NCI-H82 treated with DMSO at 0.1 percent for 48 hours (cell line): ENCODE measurements at regions not wholly inside any gene's neighbourhood (a gene's known extent, or its start where the extent isn't known, plus 50 kb on each side); places are given as distances from the start of the nearest gene placed in this dataset.

Source experiments
- DNase-seq: peaks from one replicate; lab custom pipeline; 2025; ENCODE audit not compliant: unreplicated experiment; lab: John Stamatoyannopoulos, UW

DNA sequence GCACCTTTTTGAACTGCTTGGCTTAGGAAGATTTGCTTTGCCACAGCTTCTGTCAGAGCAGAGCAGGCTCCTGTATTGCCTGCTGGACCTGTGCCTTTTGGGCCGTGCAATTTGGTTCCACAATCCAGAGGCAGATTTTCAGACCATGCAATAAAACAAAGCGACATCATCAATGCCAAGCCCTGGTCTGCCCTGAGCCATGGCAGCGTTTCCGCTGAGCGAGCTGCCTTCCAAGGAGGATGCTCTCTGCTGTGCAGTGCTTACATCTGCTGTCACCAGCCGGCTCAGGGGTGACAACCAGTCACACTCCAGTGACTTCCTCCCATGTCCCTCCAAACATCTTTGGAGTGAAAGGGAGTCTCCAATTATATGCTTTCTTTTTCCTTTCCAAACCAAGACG is 282.2 kb downstream of the CDH26 start:
- DNase-seq, result no peak

DNA sequence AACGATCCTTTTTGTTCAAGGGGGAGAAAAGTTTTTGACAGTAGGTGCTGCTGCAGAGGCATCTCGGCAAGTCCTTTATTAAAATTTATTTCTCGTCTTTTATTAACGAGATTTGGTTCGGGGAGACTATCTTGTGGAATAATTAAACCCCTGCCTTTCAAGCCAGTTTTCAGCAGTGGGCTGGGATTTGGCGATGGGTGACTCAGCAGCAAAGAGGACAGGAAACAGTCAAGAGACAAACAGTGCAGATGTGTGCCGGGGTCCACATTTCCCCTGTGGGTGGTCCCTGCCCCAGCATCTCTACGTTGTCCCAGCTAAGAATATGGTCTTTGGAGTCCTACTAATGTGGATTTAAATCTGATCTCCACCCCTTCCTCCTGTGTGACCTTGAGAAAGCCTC is 282.8 kb downstream of the CDH26 start:
- no peak for DNase-seq

DNA sequence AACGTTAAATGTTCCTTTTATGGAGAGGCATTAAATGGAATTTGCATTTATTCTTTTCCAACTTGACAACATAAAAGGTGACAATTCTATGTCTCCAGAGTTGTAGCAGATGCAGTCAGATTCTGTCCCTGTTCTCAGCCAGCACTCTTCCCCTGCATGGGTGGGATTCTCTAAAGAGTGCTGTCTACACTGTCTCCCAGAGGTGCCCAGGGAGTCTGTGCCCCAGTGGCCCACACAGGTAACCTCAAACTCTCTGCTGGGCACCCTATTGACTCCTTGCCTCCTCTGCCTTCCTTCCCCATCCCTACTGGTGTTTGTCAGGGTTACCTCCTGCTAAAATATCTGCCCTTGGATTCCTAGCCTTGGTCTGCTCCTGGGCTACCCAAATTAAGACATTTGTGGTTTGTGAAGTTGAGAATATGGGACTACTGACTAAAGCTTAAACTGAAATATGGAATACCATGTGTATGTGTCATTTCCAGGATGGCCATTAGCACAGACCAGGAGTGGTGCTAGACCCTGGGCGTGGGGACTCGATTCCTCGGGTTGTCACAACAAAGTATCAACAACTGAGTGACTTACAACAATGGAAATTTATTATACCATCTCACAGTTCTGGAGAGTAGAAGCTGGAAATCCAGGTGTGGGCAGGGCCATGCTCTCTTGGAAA is 284.7 kb downstream of the CDH26 start:
- DNase-seq, result no peak

DNA sequence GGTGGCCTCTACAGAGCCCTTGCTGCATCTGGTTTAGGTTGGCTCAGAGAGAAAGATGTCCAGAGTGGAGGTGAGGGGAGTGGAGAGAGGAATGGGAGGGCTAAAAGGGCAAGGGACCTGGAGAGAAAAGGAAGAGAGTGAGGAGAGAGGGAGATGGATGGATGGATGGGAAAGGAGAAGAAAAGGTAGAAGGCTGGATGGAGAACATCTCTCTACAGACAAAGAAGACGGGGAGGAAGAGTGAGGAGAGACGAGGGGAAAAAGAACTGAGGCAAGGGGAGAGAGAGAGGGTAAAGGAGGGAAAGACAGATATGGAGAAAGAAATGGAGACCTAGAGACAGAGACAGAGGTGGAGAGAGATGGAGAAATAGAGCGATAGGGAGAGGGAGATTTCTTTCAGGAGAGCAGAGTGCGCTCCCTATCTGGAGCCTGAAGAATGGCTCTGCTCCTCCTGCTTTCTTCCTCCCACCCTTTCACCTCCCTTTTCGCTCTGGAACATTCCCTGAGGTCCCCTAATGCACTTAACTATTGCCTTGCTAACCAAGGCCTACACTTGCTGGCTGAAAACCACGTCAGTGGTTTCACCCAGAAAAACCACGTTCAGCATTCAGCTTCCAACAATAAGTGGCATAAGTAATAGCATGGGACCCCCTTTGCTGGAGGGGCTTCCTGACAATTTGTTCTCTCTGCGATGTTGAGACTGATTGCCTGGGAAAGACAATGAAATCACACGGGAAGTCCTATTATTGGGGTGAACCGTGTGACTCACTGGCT is 286.3 kb downstream of the CDH26 start:
- no peak for DNase-seq

DNA sequence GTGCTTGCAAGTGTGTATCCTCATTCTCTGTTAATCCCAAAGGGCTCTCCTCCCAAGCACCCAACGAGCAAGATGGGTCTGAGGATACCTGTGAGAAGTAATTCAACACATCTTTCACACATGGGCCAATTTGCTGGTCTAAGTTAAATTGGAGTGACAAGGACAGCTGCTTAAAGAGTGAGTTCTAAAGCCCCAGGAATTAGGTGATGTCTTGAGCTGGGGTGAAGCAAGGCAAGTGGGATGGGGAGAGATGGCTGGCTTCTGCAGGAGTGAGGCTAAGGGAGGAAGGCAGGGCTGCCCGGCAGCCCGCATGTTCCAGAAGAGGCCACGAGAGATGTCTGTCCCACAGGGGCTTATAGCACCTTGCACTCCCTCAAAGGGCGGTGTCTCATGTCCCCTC is 288.5 kb downstream of the CDH26 start:
- no peak for DNase-seq

DNA sequence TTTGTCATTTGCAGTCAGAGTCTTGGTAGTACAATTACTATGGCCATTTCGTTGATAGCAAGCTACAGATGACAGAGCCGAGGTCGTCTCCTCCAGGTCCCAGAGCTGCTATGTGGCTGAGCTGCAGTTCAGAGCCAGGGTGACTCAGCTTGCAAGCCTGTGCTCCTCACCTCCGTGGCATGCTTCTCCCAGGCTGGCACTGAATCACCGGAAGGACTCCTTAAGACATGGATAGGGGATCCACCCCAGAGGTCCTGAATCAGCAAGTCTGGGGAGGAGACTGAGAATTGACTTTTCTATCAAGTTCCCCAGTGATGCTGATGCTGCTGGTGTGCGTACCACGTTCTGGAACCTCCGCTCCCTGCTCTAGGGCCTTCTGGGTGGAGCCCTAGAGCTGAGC is 291.2 kb downstream of the CDH26 start:
- no peak for DNase-seq

DNA sequence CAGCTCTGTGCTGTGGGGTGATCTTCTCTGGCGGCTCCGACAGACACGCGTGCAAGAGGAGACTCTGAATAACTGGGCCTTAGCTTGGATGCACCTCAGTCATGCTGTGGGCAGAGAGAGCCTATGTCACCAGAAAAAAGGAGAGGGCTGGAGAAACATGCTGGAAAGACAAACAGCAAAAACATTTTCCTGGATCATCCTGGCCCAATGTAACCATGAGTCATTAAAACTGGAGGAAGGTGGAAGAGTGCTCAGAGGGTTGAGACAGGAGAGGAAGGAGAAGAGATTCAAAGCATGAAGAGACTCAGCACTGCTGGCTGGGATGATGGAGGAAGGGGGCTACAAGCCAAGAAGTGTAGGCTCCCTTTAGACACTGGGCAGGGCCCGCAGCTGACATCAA is 292.0 kb downstream of the CDH26 start:
- DNase-seq, result no peak

DNA sequence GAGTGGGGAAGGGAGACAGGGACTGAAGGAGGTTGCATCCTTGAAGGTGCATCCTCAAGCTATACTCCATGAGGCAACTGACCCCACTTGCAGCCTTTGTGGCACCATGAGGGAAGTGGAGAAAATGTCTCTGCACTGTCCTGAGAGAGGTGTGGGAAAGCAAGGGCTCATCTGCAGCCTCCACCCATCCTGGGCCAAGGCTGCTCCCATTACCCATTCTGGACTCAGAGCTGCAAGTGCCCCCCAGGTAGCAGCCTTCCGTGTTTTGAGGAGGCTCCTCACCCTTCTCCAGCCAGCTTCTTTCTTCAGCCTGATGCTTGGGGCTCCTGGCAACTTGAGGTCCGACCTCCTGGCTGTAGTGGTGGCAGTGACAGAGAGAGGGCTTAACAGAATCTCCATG is 294.6 kb downstream of the CDH26 start:
- DNase-seq, result no peak

DNA sequence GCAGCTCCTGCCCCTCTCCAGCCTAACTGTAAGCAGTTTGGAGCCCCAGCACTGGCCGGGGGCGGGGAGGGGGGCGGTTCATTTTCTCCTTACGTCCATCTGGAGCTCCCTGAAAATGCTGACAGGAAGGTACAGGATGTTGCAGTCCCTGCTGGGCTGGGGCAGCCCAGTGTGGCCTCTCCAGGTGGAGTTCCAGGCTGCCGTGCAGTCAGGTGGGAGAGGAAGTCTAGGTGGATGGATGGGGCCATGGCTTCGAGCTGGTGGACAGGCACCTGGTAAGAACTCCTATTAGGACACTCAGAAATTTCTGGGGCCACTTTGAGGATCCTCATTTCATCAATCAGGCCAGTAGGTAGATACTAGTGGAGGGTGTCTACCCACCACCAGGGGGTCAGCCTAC is 295.2 kb downstream of the CDH26 start:
- DNase-seq, result no peak

DNA sequence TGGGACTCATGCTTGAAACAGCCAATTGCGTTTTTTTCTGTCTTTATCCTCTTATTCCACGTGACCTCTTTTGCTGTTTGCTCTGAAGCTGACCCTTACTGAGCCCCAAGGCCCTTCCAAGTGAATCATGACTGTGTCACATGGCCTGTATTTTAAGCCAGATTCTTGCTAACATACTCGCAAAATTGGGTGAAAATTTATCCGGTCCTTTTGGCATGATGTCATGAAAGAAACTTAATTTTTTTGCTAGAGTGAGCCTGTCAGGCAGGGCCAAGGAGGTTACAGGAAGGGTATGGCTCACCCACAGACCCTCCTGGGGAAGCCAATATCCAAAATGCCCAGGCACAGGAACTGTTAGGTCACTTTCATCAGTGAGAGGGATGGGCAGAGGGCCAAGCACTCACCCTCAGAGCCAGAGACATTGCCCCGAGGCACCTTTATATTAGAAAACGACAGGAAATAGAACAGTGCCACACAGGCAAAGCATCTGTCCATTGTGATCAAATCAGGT is 296.7 kb downstream of the CDH26 start:
- no peak for DNase-seq

DNA sequence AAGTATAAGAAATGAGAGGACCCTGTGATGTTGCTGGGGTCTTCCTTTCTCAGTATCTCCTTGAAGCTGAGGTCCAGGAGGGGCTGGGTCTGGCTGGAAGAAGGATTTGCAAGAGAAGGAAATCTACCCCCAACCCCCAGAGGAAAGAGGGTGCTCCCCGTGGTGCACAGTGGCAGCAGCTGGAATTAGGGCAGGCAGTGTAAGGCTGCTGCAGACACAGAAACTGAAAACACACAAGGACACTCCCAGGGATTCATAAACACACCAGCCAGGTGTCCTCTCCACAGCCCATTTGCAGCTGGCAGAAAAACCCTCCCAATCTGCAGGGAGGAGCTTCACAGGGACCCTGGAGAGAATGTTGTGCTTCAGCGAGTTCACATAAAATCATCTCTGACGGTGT is 297.2 kb downstream of the CDH26 start:
- DNase-seq, result no peak

DNA sequence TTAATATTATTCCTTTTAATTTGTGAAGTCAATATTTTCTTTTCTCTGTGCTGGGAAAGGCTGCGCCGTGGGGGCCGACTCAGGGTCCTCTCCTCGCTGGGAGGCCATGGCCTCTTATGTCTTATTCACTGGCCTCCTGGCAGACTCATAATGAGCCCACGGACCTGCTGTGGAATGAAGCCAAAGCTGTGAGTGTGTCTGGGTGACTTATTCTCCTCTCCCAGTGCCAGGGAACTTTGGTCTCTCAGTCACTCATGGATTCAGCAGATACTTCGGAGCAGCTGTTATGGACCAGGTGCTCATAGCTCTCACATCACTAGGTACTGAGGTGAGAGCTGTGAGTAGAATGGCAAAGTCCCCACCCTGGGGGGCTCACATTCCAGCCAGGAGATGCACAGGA is 297.6 kb downstream of the CDH26 start:
- no peak for DNase-seq

DNA sequence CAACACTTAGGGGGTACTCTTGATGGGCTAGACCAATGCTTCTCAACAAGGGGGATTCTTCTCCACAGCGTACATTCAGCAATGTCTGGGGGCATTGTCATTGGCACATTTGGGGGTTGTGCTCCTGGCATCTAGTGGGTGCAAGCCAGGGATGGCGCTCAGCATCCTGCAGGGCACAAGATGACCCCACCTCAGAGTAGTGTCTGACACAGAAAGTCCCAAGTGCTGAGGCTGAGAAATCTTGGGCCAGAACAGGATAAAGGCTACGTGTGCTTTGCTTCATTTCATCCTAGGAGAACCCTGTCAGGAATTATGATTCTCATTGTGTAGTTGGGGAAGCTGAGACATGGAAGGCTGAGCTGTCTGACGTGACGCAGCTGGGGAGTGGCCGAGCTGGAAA is 298.6 kb downstream of the CDH26 start:
- DNase-seq, result no peak

DNA sequence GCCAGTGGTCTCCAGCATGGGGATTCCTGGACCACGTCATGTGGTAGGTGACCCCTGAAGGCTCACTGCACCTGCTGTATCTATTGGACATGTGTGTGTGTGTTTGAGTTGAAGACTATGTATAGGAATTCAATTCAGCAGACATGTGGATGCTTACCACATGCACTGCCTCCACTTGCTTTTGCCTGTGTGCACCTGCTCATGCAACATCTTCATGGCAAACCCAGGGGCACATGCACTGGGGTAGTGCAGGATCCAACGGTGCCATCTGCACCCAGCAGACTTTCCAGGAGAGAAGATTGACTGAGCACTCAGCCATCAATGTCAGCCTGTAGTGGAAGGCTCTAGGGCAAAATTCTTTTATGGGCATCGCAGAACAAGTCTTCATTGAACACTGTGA is 299.4 kb downstream of the CDH26 start:
- DNase-seq, result no peak

DNA sequence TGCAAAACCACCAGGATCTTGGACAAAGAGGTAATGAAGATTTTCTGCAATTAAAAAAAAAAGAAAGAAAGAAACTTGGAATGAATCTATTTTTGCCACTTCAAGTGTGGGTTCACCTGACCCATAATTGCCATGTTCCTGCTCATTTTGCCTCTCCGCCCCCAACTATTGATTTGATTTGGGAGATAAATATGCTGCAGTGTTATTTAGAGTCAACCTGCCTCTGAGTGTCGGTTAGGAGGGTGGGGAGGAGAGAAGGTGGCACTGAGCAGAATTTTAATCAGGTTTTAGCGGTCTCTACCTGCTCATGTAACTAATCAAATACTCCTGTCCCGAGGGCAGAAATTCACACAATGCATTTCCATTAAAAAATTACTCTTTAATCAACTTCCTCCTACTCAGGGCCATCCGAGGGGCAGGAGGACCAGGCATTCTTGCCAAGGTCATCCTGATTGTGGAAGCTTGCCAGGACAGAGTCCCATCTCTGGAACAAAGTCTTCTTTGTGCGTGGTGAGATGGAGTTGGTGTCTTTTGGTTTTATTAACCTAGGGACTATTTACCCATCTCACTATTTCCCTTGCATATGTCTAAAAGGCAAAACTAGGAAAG is 300.1 kb downstream of the CDH26 start:
- no peak for DNase-seq

DNA sequence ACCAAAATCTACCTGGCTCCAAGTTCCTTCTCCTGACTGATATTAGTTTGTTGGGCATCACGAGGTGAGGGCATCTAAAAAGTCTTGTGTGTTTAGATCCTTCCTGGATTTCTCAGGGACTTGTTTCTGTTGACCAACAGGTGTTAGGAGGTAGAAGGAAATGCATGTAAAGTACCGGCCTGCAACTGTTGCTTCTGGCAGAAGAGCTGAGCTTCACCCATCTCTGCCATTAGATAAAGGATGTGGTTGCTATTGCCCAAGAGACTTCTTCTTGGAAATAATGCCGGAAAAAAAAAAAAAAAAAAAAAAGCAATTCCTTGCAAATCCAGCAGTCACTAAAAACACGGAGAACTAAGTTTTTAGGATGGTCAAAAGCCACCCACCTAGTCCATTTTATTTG is 303.1 kb downstream of the CDH26 start:
- DNase-seq, result no peak

DNA sequence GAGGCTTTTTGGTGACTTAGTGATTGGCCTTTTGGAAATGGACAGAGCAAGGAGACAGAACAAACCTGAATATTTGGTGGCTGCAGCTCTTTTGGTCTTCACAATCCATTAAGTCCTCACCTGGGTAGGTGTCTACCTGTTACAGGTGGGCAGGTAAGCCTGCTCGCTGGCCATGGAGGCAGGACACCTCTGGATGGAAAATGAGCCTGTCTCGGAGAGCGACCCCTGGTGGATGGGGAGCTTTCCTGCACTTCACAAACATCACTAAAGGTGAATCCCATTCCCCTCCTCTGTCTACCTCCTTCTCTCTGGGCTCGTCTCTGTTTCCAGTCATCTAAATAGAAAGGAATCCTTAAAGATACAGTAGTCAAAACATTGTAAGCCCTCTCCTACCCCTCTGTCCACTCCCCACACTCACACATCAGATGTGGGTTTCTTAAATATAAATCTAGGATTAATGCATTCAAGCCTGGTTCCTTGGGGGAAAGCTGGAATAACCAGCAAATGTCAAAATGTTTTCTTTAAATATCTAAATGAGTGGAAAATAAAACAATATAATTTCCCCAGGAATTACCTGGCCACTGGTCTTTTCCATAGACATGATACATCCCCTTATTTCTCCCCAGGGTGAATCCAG is 304.9 kb downstream of the CDH26 start:
- no peak for DNase-seq

DNA sequence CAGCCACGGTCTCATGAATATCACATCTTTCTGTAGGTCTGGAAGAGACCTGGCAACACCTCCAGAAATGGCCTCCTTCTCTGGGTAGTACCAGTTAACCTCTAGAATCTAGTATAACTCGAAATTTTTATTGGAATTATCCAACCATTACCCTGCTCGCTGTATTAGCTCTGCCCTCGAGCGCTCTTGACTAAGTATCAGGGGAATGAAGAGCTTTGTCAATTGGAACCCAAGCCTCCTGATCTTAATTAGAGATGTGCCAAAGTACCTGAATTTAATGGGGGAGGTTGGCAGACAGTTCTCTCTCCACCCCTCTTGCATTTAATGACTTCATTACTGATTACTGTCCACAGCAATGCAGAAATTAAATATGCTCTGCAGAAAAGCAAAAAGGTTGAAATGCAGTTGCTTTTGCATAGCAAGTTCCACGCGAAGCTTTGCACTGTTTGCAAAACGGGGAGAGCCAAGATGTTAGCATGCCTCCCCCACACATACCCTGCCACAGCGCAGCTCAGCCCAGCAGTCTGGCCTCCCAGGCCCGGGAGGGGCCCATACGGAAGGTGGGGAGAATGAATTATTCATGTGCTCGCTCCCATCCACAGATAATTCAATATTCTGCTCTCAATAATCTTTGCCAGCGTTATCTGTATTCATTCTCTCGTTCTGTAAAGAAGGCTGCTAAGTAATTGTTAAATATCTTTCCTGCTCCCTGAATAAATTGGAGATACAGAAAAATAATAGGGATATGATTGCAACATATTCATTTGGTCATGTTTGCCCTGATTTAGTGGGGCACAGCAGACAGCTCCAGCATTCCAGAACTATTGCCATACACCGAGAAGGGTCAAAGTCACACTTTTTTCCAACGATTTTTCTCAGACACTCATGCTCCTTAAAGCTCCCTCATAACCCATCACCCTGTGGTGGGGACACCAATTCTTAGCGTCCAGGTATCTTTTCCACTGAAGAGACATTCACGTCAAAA is 305.8 kb downstream of the CDH26 start:
- DNase-seq, result no peak

DNA sequence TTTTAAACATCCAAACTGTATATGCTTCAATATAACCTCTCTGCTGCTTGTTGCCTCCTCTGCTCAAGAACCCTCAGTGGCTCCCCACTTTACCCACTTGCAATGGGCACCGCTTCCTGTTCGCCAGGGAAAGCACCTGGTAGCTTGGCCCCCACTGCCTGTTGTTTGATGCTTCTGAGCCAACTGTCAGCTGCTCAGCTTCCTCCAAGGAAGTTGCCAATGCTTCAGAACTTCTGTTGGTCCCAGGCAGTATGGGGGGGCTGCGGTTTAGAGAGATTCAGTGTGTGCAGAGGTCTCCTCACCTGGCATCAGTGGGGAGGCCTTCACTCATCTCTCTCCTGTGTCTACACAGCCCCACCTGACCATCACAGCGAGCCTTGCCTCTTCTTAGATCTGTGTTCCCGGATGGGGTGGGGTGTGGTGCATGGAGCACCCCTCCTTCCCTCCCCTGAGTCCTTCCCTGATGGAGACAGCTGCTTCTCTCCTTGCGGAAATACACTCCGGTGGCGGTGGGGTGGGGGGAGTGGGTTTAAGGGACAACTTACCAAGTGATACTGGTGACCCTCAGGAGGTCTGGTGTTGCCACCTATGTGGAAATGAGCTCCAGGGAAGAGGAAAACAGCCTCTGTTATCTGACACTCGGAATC is 308.1 kb downstream of the CDH26 start:
- DNase-seq, result no peak

DNA sequence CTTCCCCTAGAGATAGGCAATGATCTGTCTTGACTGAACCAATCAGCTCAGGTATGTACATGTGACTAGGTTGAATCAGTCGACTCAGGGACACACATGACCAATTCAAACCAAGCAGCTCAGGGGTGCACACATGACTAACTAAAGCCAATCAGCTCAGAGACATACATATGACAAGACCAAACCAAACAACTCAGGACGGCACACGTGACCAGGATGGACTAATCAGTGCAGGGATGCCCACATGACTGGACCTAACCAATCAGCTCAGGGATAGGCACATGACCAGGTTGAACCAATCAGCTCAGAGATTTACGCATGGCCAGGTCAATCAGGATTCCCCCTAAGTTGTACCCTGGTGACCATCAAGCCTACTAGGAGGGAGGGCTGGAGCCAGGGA is 310.3 kb downstream of the CDH26 start:
- DNase-seq, result no peak
